ENCODE measurements at regions not wholly inside any gene's neighbourhood (a gene's known extent, or its start where the extent isn't known, plus 50 kb on each side); places are given as distances from the start of the nearest gene placed in this dataset.

- TF ChIP-seq FOXM1 (IDR thresholded peaks at IDR 0.05; ENCODE audit: borderline replicate concordance): no peak
- no peak for TF ChIP-seq SP1 (IDR thresholded peaks at IDR 0.05)
- no peak for TF ChIP-seq FOXK2 (IDR thresholded peaks at IDR 0.05)
- TF ChIP-seq L3MBTL2 (conservative IDR thresholded peaks at IDR 0.05): no peak
- no peak for TF ChIP-seq BHLHE40 (IDR thresholded peaks at IDR 0.05; ENCODE audit: borderline replicate concordance)
These were observed 325.8 kb downstream of the AJAP1 start for GRCh38 chr1:4980211-4980610.

All from HEK293T (cell line).